ENCODE measurements at regions not wholly inside any gene's neighbourhood (a gene's known extent, or its start where the extent isn't known, plus 50 kb on each side); places are given as distances from the start of the nearest gene placed in this dataset.

GRCh38 chr4:24262084-24262483 lies 322.3 kb downstream of the DHX15 start:
- intact Hi-C loops (cut with DNase I): no loop called here
- no peaks in the 10 kb centered on the region for H3K27me3 ChIP-seq
- no peak for TF ChIP-seq POLR2A (IDR thresholded peaks at IDR 0.05)
- no peak for TF ChIP-seq CTCF (IDR thresholded peaks at IDR 0.05)

GRCh38 chr4:24260923-24261564 lies 323.3 kb downstream of the DHX15 start:
- intact Hi-C loops (cut with DNase I): no loop called here
- Histone ChIP-seq H3K4me3 (no peak overlapping the region), H3K9me3 (replicated peaks in 1 of 3) (no peaks in the 10 kb centered on the region), H3K27me3 (no peaks in the 10 kb centered on the region), H3K4me1 (replicated peaks in 1 of 2) (no peaks in the 10 kb centered on the region), H3K36me3 (replicated peaks in 1 of 2) (no peaks in the 10 kb centered on the region), H3K27ac (no peak overlapping the region)
- DNase-seq: no peak
- WGBS, 4 donors: 76 to 86% (median 84%) methylated on average over 5 of the region's 5 CpGs
- TF ChIP-seq POLR2A (IDR thresholded peaks at IDR 0.05) (no peak), CTCF (IDR thresholded peaks at IDR 0.05) (no peak)

More at GRCh38 chr4:24262084-24262483, 322.3 kb downstream of the DHX15 start:
- H3K36me3 ChIP-seq (replicated peaks in 1 of 2): no peaks in the 10 kb centered on the region
- H3K4me1 ChIP-seq (replicated peaks in 1 of 2): no peaks in the 10 kb centered on the region
- no peak for DNase-seq
- no peak overlapping the region for H3K27ac ChIP-seq
- WGBS, 4 donors: 45 to 63% (median 60%) methylated on average over 3 to 6 of the region's 6 CpGs
- no peak overlapping the region for H3K4me3 ChIP-seq
- H3K9me3 ChIP-seq (replicated peaks in 1 of 3): no peaks in the 10 kb centered on the region

- Histone ChIP-seq H3K9me3 (replicated peaks in 1 of 3) (no peaks in the 10 kb centered on the region), H3K27me3 (no peaks in the 10 kb centered on the region), H3K27ac (no peak overlapping the region), H3K4me1 (replicated peaks in 1 of 2) (no peaks in the 10 kb centered on the region), H3K36me3 (replicated peaks in 1 of 2) (no peaks in the 10 kb centered on the region), H3K4me3 (no peak overlapping the region)
- TF ChIP-seq CTCF (IDR thresholded peaks at IDR 0.05) (no peak), POLR2A (IDR thresholded peaks at IDR 0.05) (no peak)
- intact Hi-C loops (cut with DNase I): no loop called here
- 58 to 67% (median 60%) methylated on average over 8 of the region's 8 CpGs for WGBS, 4 donors
- DNase-seq: no peak
Measured at GRCh38 chr4:24260133-24260715, 324.1 kb downstream of the DHX15 start.

- DNase-seq: no peak
- no peaks in the 10 kb centered on the region for H3K27me3 ChIP-seq
- no peaks in the 10 kb centered on the region for H3K4me1 ChIP-seq (replicated peaks in 1 of 2)
- intact Hi-C loops (cut with DNase I): no loop called here
- 26 to 48% (median 37%) methylated on average over 5 of the region's 5 CpGs for WGBS, 4 donors
- no peaks in the 10 kb centered on the region for H3K36me3 ChIP-seq (replicated peaks in 1 of 2)
- no peaks in the 10 kb centered on the region for H3K9me3 ChIP-seq (replicated peaks in 1 of 3)
- H3K4me3 ChIP-seq: no peak overlapping the region
- H3K27ac ChIP-seq: no peak overlapping the region
- TF ChIP-seq CTCF (IDR thresholded peaks at IDR 0.05): no peak
- no peak for TF ChIP-seq POLR2A (IDR thresholded peaks at IDR 0.05)
Measured at GRCh38 chr4:24256547-24256946, 327.8 kb downstream of the DHX15 start.
